Heart left ventricle (tissue), 16 donors: ENCODE measurements at regions not wholly inside any gene's neighbourhood (a gene's known extent, or its start where the extent isn't known, plus 50 kb on each side); places are given as distances from the start of the nearest gene placed in this dataset.

Experiments
- ATAC-seq, 4 donors: fragments of 200-7000 bp; cut with Tn5 transposase; one replicate each; pipeline ENCODE4 v1.9.1; 2020 to 2022; ENCODE audit warnings: moderate library complexity in 4 of 4, mild to moderate bottlenecking in 3 of 4, moderate number of reproducible peaks in 1 of 4
- DNase-seq, 5 donors: peaks; one replicate each; pipeline ENCODE4 v3.0.0-alpha.2; 2020
- H3K27ac ChIP-seq, 12 donors: fragments of 200-600 bp; sonication (generic) in 4 of 12; one replicate each; pipeline versions ENCODE4 v1.5.0 to v1.8.0; 2016 to 2022; ENCODE audit warnings: mild to moderate bottlenecking in 2 of 12
- H3K27me3 ChIP-seq, 9 donors: fragments of 200-600 bp; sonication (generic) in 2 of 9; one replicate each; pipeline versions ENCODE4 v1.5.1 to v1.8.0; 2016 to 2022; ENCODE audit warnings: mild to moderate bottlenecking in 3 of 9
- H3K36me3 ChIP-seq, 9 donors: fragments of 200-600 bp; sonication (generic) in 2 of 9; one replicate each; pipeline versions ENCODE4 v1.5.0 to v1.8.0; 2018 to 2022; ENCODE audit warnings: mild to moderate bottlenecking in 2 of 9
- H3K4me1 ChIP-seq, 12 donors: fragments of 200-600 bp; sonication (generic) in 4 of 12; one replicate each; pipeline versions ENCODE4 v1.5.0 to v1.8.0; 2016 to 2022; ENCODE audit warnings: mild to moderate bottlenecking in 3 of 12
- H3K4me3 ChIP-seq, 12 donors: fragments of 200-600 bp; sonication (generic) in 4 of 12; one replicate each; pipeline versions ENCODE4 v1.5.0 to v1.8.0; 2017 to 2022; ENCODE audit warnings: mild to moderate bottlenecking in 9 of 12, moderate library complexity in 4 of 12
- H3K9me3 ChIP-seq, 12 donors: fragments of 200-600 bp; sonication (generic) in 4 of 12; one replicate each; pipeline versions ENCODE4 v1.5.0 to v1.8.0; 2016 to 2022; ENCODE audit warnings: mild to moderate bottlenecking in 1 of 12
- POLR2A ChIP-seq, 2 donors: fragments of 450-650 bp; IDR thresholded peaks; one replicate each; pipeline ENCODE4 v1.6.1; 2017; ENCODE audit warnings: antibody characterized with exemption in 2 of 2, mild to moderate bottlenecking in 2 of 2, moderate library complexity in 2 of 2
- WGBS, 4 donors: extraction: QIAGEN DNeasy Blood & Tissue Kit in 2 of 4; methylation state at CpG; one replicate each; pipeline versions ENCODE4 v1.1.5 to v1.1.7; 2013 to 2018; 5-methylcytosine and 5-hydroxymethylcytosine counted together
- intact Hi-C, 10 donors: fragments of 100-400 bp; cut with DNase I; formaldehyde crosslinking; loops; one replicate each; pipeline versions ENCODE4 v1.11.1 to v1.14.2; 2022
- TF ChIP-seq, protein P1 (sequence below), 12 donors: fragments of 200-600 bp; sonication (generic) in 4 of 12; IDR thresholded peaks; one replicate each; pipeline versions ENCODE4 v1.5.0 to v1.8.0; 2018 to 2022; ENCODE audit warnings: antibody characterized with exemption in 12 of 12, mild to moderate bottlenecking in 5 of 12
- donor health status: ischemic (EF 13 %, LVEDD 7.1; RV severe dilation, severe dysfunction).
- donor health status: healthy with polysubstance abuse.
- donor health status: DM: no; HTN: yes; CAD: no.
- donor health status: DM: no; HTN: no; CAD: no.
- donor health status: ischemic (EF 25% LVEDD 6.9; RV normal size, moderate dysfunction).
- donor health status: ischemic (EF 25% LVEDD 5.7; RV mildly dilated, moderate dysfunction).
- donor health status: healthy.
- donor health status: DM: yes; HTN: yes; CAD: no.
- donor health status: ischemic (EF 35%, LVEDD 5.7; RV mildly dilated, moderate dysfunction).
- donor health status: nonischemic (EF 11% LVEDD 7.7; RV severe dilation, severe dysfunction).
- donor health status: DM: yes; HTN: yes; CAD: no.
- donor health status: PGD.
- donor health status: ischemic (EF 29% LVEDD 5.4; RV normal size, mild dysfunction).
- donor health status: nonischemic (EF 23%, LVEDD 6.1; RV moderate dilation, normal function).

GRCh38 chr10:106169241-106169640 lies 995.3 kb downstream of the SORCS1 start:
- no peaks in the 10 kb centered on the region for H3K27me3 ChIP-seq
- ATAC-seq (no peak), DNase-seq (no peak)
- no peaks in the 10 kb centered on the region for H3K9me3 ChIP-seq
- 65 to 80% (median 71%) methylated on average over 7 of the region's 7 CpGs for WGBS, 4 donors
- no peak overlapping the region for H3K27ac ChIP-seq
- H3K36me3 ChIP-seq = no peaks in the 10 kb centered on the region
- no peak overlapping the region for H3K4me3 ChIP-seq
- H3K4me1 ChIP-seq = no peaks in the 10 kb centered on the region
- no peak for TF ChIP-seq POLR2A (IDR thresholded peaks at IDR 0.05)
- TF ChIP-seq, protein P1, sequence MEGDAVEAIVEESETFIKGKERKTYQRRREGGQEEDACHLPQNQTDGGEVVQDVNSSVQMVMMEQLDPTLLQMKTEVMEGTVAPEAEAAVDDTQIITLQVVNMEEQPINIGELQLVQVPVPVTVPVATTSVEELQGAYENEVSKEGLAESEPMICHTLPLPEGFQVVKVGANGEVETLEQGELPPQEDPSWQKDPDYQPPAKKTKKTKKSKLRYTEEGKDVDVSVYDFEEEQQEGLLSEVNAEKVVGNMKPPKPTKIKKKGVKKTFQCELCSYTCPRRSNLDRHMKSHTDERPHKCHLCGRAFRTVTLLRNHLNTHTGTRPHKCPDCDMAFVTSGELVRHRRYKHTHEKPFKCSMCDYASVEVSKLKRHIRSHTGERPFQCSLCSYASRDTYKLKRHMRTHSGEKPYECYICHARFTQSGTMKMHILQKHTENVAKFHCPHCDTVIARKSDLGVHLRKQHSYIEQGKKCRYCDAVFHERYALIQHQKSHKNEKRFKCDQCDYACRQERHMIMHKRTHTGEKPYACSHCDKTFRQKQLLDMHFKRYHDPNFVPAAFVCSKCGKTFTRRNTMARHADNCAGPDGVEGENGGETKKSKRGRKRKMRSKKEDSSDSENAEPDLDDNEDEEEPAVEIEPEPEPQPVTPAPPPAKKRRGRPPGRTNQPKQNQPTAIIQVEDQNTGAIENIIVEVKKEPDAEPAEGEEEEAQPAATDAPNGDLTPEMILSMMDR (IDR thresholded peaks at IDR 0.05) = no peak
- intact Hi-C loops = no loop called here

DNA sequence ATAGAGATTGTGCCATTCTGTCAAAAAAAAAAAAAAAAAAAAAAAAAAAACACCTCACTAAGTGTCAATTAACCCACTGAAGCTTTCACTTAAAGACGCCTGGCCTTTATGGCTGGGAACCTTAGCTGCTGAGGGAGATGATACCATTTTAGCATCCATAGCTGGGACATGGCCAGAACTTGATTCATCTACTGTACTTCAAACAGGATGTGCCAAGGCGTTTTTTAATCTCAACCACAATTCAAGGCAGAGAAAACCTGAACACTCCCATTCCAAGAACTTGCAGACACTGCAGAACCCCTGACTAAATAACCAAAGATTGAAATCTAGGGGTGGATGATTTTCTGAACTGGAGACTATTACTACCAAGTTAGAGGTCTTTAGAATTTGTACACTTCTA lies 996.6 kb downstream of the SORCS1 start:
- no peaks in the 10 kb centered on the region for H3K27me3 ChIP-seq
- no peak for ATAC-seq
- 63 to 71% (median 68%) methylated on average over 2 of the region's 2 CpGs for whole genome bisulfite sequencing, 4 donors
- no peak overlapping the region for H3K4me3 ChIP-seq
- no peak for DNase-seq
- no peaks in the 10 kb centered on the region for H3K4me1 ChIP-seq
- intact Hi-C loops = no loop called here
- no peaks in the 10 kb centered on the region for H3K36me3 ChIP-seq
- peaks cover 0 to 11% (median under 1%) of the 10 kb centered on the region in 12 donors for H3K9me3 ChIP-seq
- no peak for TF ChIP-seq POLR2A (IDR thresholded peaks at IDR 0.05)
- TF ChIP-seq, protein P1 (IDR thresholded peaks at IDR 0.05) = no peak
- H3K27ac ChIP-seq = no peak overlapping the region

DNA sequence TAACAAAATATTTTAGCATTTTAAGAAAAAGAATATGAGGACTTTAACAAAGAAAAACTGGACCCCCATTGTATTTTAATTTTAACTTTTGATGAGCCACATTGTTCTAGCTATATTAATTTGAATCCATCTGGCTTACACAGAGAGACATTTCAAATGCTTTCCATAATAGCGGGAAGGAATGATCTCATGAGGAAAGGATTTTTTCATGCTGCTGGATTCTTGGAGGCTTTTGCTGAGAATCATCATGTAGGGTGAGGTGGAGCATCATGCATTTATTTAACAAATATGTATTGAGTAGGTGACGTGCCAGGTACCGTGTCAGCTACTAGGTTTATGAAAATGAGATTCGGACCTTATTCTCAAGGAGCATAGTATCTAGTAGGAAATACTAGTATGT lies 1006.3 kb downstream of the SORCS1 start:
- peaks cover 0 to 12% (median under 1%) of the 10 kb centered on the region in 12 donors for H3K9me3 ChIP-seq
- ATAC-seq (no peak), DNase-seq (no peak)
- TF ChIP-seq, protein P1 (IDR thresholded peaks at IDR 0.05) = no peak
- no peak for TF ChIP-seq POLR2A (IDR thresholded peaks at IDR 0.05)
- H3K4me3 ChIP-seq = no peak overlapping the region
- no peaks in the 10 kb centered on the region for H3K36me3 ChIP-seq
- intact Hi-C loops = no loop called here
- H3K27me3 ChIP-seq = no peaks in the 10 kb centered on the region
- WGBS, 4 donors = 69 to 81% (median 77%) methylated on average over 4 of the region's 4 CpGs
- no peak overlapping the region for H3K27ac ChIP-seq
- no peaks in the 10 kb centered on the region for H3K4me1 ChIP-seq

DNA sequence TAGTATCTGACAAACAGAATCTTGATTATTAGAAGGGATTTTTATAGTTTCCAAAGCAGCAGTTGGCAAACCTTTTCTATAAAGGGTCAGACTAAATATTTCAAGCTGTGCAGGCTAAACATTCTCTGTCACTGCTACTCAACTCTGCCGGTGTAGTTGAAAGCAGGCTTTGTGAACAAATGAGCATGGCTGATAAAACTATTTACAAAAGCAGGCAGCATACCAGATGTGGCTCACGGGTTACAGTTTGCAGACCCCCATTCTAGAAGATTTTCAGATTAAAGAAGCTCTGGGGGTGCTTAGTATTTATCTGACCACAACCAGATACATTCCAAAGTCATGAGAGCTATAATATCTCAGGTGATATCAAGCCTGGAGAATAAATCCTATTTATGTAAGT lies 1017.5 kb downstream of the SORCS1 start:
- DNase-seq (no peak), ATAC-seq (no peak)
- no peak overlapping the region for H3K4me3 ChIP-seq
- no peak overlapping the region for H3K27ac ChIP-seq
- peaks cover 0 to 9% (median 0%) of the 10 kb centered on the region in 12 donors for H3K9me3 ChIP-seq
- 11 to 20% (median 14%) methylated on average over 2 of the region's 2 CpGs for WGBS, 4 donors
- H3K36me3 ChIP-seq = no peaks in the 10 kb centered on the region
- H3K27me3 ChIP-seq = no peaks in the 10 kb centered on the region
- TF ChIP-seq, protein P1 (IDR thresholded peaks at IDR 0.05) = no peak
- TF ChIP-seq POLR2A (IDR thresholded peaks at IDR 0.05) = no peak
- H3K4me1 ChIP-seq = no peaks in the 10 kb centered on the region
- intact Hi-C loops = no loop called here
